ENCODE measurements at regions not wholly inside any gene's neighbourhood (a gene's known extent, or its start where the extent isn't known, plus 50 kb on each side); places are given as distances from the start of the nearest gene placed in this dataset.

GRCh38 chr3:17936736-17937480, 194.5 kb upstream of the TBC1D5 start:
- no peak for DNase-seq

GRCh38 chr3:17935222-17935621, 192.8 kb upstream of the TBC1D5 start:
- DNase-seq = peak in 1 of 2 experiments; percentile 43

GRCh38 chr3:17932136-17932771, 189.8 kb upstream of the TBC1D5 start:
- no peak for DNase-seq

GRCh38 chr3:17931131-17931530, 188.7 kb upstream of the TBC1D5 start:
- no peak for DNase-seq

GRCh38 chr3:17928502-17929145, 186.2 kb upstream of the TBC1D5 start:
- no peak for DNase-seq

GRCh38 chr3:17927036-17927435, 184.6 kb upstream of the TBC1D5 start:
- DNase-seq = no peak

GRCh38 chr3:17915341-17915740, 172.9 kb upstream of the TBC1D5 start:
- DNase-seq = no peak

- no peak for DNase-seq
These were observed 170.9 kb upstream of the TBC1D5 start for GRCh38 chr3:17913359-17913758.

- no peak for DNase-seq
These were observed 169.7 kb upstream of the TBC1D5 start for GRCh38 chr3:17911986-17912760.

- DNase-seq = no peak
These were observed 168.5 kb upstream of the TBC1D5 start for GRCh38 chr3:17910922-17911321.

- DNase-seq = no peak
These were observed 167.3 kb upstream of the TBC1D5 start for GRCh38 chr3:17909714-17910113.

GRCh38 chr3:17908399-17909191, 166.2 kb upstream of the TBC1D5 start:
- DNase-seq = no peak

GRCh38 chr3:17905996-17906395, 163.6 kb upstream of the TBC1D5 start:
- no peak for DNase-seq

GRCh38 chr3:17901893-17902292, 159.5 kb upstream of the TBC1D5 start:
- DNase-seq = no peak

GRCh38 chr3:17894434-17895060, 152.1 kb upstream of the TBC1D5 start:
- DNase-seq = peak; percentile 2 to 32

GRCh38 chr3:17891139-17891856, 148.9 kb upstream of the TBC1D5 start:
- no peak for DNase-seq

GRCh38 chr3:17885986-17886385, 143.6 kb upstream of the TBC1D5 start:
- no peak for DNase-seq

- no peak for DNase-seq
These were observed 140.6 kb upstream of the TBC1D5 start for GRCh38 chr3:17882981-17883380.

GRCh38 chr3:17877299-17877698, 134.9 kb upstream of the TBC1D5 start:
- DNase-seq = no peak

GRCh38 chr3:17874636-17875035, 132.2 kb upstream of the TBC1D5 start:
- no peak for DNase-seq

- DNase-seq = no peak
These were observed 130.0 kb upstream of the TBC1D5 start for GRCh38 chr3:17872457-17872856.

Data from NCI-H2081 (cell line).